ENCODE measurements at regions not wholly inside any gene's neighbourhood (a gene's known extent, or its start where the extent isn't known, plus 50 kb on each side); places are given as distances from the start of the nearest gene placed in this dataset.

GRCh38 chr5:124452412-124452811 is 294.0 kb downstream of the ZNF608 start:
- TF ChIP-seq CTCF (IDR thresholded peaks at IDR 0.05) (no peak), POLR2A (IDR thresholded peaks at IDR 0.05) (no peak)

Data from uterus (tissue), 2 donors.